GM20000 (cell line): ENCODE measurements at regions not wholly inside any gene's neighbourhood (a gene's known extent, or its start where the extent isn't known, plus 50 kb on each side); places are given as distances from the start of the nearest gene placed in this dataset.

ENCODE experiments used
- DNase-seq: peaks from one replicate; pipeline ENCODE4 v3.0.0; 2012; ENCODE audit warnings: low spot score
- TF ChIP-seq, protein P1 (sequence below): IDR thresholded peaks from 2 replicates; pipeline ENCODE4 v1.5.1; 2012; ENCODE audit warnings: mild to moderate bottlenecking, control low read depth; ENCODE audit errors: extremely low read depth, missing control alignments

DNA sequence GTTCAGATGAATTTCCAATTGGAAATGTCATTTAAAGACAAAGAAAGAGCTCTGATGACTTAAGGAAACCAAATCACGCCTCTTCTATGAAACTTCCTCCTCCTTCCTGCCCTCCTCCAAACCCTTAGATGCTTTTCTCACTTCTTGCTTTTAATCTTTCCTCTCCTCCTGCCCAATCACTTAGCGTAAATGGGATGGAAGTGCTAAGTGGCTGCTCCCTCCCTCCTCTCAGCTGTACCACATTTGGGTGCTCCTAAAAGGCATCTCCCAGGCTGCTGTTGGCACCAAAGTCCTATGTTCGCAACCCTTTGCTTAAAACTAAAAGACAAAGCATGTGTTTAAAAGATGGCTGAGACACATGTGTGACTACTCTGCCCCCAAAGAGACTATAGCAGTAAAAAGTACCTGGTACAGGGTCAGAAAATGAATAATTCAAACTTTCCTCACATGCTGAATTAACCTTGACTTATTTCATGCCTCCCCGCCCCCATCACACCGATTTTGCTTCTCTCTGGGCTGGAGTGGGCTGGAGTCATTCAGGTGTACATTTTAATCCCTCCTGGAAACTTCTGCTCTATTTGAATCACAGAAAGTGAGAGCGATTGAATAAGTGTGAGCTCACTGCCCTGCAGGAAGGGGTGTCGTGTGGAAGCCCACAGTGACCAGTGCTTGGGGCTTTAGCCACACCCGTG, 59.2 kb upstream of the KLF7 start:
- no peak for DNase-seq
- TF ChIP-seq, protein P1, sequence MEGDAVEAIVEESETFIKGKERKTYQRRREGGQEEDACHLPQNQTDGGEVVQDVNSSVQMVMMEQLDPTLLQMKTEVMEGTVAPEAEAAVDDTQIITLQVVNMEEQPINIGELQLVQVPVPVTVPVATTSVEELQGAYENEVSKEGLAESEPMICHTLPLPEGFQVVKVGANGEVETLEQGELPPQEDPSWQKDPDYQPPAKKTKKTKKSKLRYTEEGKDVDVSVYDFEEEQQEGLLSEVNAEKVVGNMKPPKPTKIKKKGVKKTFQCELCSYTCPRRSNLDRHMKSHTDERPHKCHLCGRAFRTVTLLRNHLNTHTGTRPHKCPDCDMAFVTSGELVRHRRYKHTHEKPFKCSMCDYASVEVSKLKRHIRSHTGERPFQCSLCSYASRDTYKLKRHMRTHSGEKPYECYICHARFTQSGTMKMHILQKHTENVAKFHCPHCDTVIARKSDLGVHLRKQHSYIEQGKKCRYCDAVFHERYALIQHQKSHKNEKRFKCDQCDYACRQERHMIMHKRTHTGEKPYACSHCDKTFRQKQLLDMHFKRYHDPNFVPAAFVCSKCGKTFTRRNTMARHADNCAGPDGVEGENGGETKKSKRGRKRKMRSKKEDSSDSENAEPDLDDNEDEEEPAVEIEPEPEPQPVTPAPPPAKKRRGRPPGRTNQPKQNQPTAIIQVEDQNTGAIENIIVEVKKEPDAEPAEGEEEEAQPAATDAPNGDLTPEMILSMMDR: no peak

DNA sequence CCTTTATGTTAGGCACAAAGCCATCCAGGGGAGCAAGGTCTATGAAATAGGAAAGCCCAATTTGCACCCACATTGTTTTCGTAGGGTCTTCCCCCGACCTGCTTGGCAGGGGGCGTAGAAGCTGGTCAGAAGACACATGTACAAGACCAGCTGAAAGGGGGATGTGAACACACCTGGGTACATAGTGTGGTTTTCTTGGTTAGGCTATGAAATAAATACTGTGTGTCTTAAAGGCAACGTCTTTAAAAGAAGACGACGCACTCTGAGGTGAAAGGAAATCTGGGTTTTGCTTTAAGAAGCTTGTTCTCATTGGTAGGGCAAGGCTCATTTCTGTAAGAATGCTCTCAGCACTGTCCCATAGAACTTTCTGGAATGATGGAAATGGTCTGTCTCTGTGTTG, 60.0 kb upstream of the KLF7 start:
- TF ChIP-seq, protein P1: no peak
- no peak for DNase-seq

DNA sequence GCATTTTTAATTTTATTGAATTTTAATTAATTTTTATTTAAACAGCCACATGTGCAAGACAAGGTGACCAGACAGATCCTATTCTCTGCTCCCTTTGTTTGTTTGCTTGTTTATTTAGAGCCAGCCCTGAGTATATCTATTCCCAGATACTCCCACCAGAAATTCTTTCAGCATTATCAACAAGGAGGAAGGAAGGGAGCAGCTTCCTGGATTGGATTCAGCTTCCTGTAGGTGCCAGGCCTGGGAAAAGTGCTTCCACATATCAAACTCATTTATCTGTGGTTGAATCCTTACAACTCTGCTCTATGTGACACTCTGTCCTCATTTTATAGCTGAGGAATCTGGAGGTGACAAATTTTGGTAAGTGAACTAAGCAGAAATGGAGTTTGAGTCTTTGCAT, 60.5 kb upstream of the KLF7 start:
- DNase-seq: no peak
- TF ChIP-seq, protein P1: no peak

DNA sequence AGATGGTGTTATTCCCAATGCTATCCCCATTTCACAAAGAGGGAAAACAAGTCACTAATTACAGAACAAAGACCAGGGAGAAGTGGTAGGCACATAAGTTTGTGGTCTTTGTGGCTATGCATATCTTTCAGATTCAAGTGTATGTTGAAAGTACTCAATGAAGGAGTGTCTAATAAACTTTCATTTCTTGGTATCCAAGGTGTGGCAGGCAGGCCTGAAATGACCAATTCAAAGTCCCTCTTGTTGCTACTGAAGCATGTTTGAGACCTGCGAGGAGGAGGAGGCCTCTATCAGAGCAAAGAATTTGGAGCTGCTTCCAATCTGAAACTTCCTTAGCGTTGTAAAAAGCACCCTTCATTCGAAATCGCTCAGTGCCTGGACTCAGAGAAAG, 60.9 kb upstream of the KLF7 start:
- TF ChIP-seq, protein P1: no peak
- no peak for DNase-seq

DNA sequence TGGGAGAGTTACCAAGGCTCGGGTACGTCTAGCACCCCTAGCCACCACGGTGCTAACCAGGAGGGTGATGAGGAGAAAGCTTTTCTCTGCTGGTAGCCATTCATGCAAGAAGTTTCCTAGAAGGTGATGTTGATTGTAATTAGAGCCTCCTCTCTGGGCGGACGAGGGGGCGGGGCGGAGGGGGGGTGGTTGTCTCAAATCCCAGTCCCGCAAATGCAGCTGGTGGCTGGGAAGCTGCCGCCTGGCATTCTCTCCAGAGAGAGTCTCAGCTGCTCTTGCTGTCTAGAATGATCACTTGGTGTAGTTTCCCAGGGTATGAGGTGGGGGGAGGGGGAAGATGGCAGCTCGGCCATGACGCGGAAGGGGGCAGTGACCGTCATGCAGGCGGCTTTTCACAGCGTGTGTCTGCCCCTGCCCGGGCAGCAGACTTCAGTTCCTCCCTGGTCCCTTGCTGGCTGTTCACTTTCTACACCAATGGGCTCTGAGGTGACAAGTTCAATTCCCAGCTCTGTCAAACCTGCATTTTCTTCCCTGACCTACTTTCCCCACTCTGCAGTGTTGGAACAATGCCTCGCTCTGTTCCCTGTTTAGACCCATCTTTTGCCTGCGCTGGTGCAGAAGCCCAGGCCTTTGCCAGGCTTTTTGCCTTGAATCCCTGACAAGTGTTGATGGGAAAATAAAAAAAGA, 61.5 kb upstream of the KLF7 start:
- DNase-seq: no peak
- TF ChIP-seq, protein P1: no peak

DNA sequence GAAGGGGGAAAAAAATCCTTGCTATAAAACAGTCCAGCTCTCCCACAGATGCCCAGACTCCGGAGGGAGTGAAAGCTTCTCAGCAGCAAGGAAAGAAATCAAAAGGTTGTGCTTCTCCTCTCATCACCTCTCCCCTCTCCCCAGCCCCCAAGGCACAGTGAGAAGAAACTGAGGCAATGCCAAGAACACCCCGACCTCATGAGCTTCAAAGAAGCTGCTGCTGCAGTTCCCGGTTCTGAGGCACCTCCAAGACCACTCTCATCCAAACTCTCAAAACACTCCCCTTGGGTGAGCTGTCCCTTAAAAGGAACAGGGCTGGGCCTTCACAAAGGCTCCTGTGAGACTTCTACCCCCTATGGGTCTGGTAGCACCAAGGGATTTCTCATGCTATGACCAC, 62.0 kb upstream of the KLF7 start:
- no peak for DNase-seq
- TF ChIP-seq, protein P1: no peak

DNA sequence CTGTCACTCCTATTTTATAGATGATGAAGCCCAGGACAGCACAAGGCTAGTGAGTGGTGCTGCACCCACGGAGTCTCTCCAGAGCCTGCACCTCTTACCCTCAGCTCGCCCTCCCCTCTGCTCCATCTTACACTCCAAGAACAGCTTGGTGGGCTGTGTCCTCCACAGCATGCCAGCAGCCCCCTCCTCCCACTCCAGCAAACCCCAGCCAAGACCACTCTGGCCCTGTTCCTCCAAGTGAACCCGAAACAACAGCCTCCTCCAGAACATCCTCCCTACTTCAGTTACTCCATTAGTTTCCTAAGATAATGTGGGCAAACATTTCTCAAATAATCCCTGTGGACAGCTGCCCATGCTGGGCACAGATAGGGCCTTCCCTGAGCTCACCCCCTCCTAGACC, 62.7 kb upstream of the KLF7 start:
- DNase-seq: no peak
- TF ChIP-seq, protein P1: no peak
